GM12874 (cell line): ENCODE measurements at regions not wholly inside any gene's neighbourhood (a gene's known extent, or its start where the extent isn't known, plus 50 kb on each side); places are given as distances from the start of the nearest gene placed in this dataset.

Experiments
- CTCF ChIP-seq: IDR thresholded peaks from 2 replicates; pipeline ENCODE4 v1.5.1; 2011; ENCODE audit warnings: low read depth, mild to moderate bottlenecking, control low read depth, low read length, moderate library complexity; ENCODE audit not compliant: insufficient read depth

- no peak for TF ChIP-seq CTCF
Measured at GRCh38 chr15:93176065-93176464, 87.1 kb upstream of the RGMA start.

GRCh38 chr15:93174836-93175235 is 85.8 kb upstream of the RGMA start:
- TF ChIP-seq CTCF: no peak

- no peak for TF ChIP-seq CTCF
Measured at GRCh38 chr15:93173369-93173768, 84.4 kb upstream of the RGMA start.

GRCh38 chr15:93171476-93171875 is 82.5 kb upstream of the RGMA start:
- no peak for TF ChIP-seq CTCF

GRCh38 chr15:93170329-93170728 is 81.3 kb upstream of the RGMA start:
- no peak for TF ChIP-seq CTCF

GRCh38 chr15:93168910-93169309 is 79.9 kb upstream of the RGMA start:
- TF ChIP-seq CTCF: no peak

GRCh38 chr15:93167291-93167690 is 78.3 kb upstream of the RGMA start:
- TF ChIP-seq CTCF: no peak

GRCh38 chr15:93166675-93167074 is 77.7 kb upstream of the RGMA start:
- no peak for TF ChIP-seq CTCF
